Endothelial cell of umbilical vein (primary cell): ENCODE measurements at regions not wholly inside any gene's neighbourhood (a gene's known extent, or its start where the extent isn't known, plus 50 kb on each side); places are given as distances from the start of the nearest gene placed in this dataset.

Source experiments
- EZH2 ChIP-seq: IDR thresholded peaks from 2 replicates; pipeline ENCODE4 v1.6.1; 2012; ENCODE audit warnings: borderline replicate concordance, low read depth, mild to moderate bottlenecking, moderate library complexity, low read length, inconsistent platforms; ENCODE audit not compliant: severe bottlenecking
- GATA2 ChIP-seq: IDR thresholded peaks from 2 replicates; pipeline ENCODE4 v1.7.0; 2011; ENCODE audit warnings: low read depth, mild to moderate bottlenecking, moderate library complexity, mixed read lengths, low read length; ENCODE audit not compliant: insufficient read length, insufficient read depth
- JUN ChIP-seq: IDR thresholded peaks from 2 replicates; pipeline ENCODE4 v1.6.1; 2011; ENCODE audit warnings: borderline replicate concordance, low read depth; ENCODE audit not compliant: insufficient read length, insufficient read depth
- POLR2A ChIP-seq: IDR thresholded peaks from 2 replicates; pipeline ENCODE4 v1.6.1; 2012; ENCODE audit warnings: low read depth, mild to moderate bottlenecking, control low read depth, low read length
- TF ChIP-seq, protein P1 (sequence below), 2 donors: IDR thresholded peaks; 1 replicate in 1 of 2; 2 replicates in 1 of 2; pipeline ENCODE4 v1.5.1; 2011; ENCODE audit warnings: low read length in 2 of 2, mild to moderate bottlenecking in 2 of 2, moderate library complexity in 2 of 2, control low read depth in 1 of 2, inconsistent platforms in 1 of 2, low read depth in 1 of 2; ENCODE audit not compliant: insufficient read depth in 1 of 2; ENCODE audit errors: extremely low read depth in 1 of 2
- TF ChIP-seq, protein P2 (sequence below): IDR thresholded peaks from 2 replicates; pipeline ENCODE4 v1.6.1; 2011; ENCODE audit not compliant: insufficient read depth, insufficient read length

DNA sequence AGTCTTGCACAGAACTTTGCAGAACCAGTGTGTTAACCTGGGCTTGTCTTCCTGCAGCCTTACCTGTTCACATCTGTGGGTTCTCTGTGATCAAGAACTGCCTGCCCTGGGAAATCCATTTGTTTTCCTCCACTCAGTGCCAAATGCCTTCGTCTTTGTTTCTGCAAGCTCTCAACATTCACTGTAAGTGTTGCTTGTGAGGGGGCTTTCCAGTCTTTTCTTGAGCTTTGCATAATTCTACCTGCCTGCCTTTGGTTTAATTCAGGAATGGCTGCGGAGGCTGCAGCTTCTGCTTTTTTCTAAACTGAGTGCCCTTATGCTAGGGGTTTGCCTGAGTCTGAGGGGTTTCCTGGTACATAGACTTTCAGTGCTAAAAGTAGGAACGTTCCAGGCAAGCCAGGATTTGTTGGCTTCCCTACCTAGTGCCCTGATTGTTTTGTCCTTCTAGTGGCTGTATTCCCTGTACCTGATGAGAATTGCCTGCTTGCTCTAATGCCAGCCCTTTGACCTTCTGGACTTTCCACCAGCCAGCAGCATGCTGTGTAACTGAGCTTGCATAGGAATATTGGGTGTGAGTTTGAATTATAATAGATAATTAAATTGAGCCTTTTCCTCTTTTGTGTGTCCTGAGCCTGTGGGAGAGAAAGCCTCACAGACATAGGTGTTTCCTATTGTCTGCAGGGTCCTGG is 96.6 kb upstream of the CLSTN2 start:
- TF ChIP-seq, protein P1, sequence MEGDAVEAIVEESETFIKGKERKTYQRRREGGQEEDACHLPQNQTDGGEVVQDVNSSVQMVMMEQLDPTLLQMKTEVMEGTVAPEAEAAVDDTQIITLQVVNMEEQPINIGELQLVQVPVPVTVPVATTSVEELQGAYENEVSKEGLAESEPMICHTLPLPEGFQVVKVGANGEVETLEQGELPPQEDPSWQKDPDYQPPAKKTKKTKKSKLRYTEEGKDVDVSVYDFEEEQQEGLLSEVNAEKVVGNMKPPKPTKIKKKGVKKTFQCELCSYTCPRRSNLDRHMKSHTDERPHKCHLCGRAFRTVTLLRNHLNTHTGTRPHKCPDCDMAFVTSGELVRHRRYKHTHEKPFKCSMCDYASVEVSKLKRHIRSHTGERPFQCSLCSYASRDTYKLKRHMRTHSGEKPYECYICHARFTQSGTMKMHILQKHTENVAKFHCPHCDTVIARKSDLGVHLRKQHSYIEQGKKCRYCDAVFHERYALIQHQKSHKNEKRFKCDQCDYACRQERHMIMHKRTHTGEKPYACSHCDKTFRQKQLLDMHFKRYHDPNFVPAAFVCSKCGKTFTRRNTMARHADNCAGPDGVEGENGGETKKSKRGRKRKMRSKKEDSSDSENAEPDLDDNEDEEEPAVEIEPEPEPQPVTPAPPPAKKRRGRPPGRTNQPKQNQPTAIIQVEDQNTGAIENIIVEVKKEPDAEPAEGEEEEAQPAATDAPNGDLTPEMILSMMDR (IDR thresholded peaks at IDR 0.05; ENCODE audit: extremely low read depth in 1 of 2, insufficient read depth in 1 of 2, low read depth in 1 of 2, low read length in 2 of 2): no peak
- no peak for TF ChIP-seq GATA2
- no peak for TF ChIP-seq EZH2
- TF ChIP-seq, protein P2, sequence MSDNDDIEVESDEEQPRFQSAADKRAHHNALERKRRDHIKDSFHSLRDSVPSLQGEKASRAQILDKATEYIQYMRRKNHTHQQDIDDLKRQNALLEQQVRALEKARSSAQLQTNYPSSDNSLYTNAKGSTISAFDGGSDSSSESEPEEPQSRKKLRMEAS: no peak
- TF ChIP-seq JUN: no peak
- no peak for TF ChIP-seq POLR2A
